Nephron progenitor cell (in vitro differentiated cells): ENCODE measurements at regions not wholly inside any gene's neighbourhood (a gene's known extent, or its start where the extent isn't known, plus 50 kb on each side); places are given as distances from the start of the nearest gene placed in this dataset.
A peak's percentile ranks its signal among the peaks of the same experiment; 100 is the strongest.

ENCODE experiments used
- DNase-seq: peaks from one replicate; pipeline ENCODE4 v3.0.0; 2021
- H3K27ac Mint-ChIP-seq: 2 replicates; pipeline ENCODE4 v1.8.0; 2021; ENCODE audit warnings: mild to moderate bottlenecking, moderate library complexity, mixed read lengths
- H3K27me3 Mint-ChIP-seq: 2 replicates; pipeline ENCODE4 v1.8.0; 2021; ENCODE audit warnings: mild to moderate bottlenecking, low read depth, mixed read lengths; ENCODE audit not compliant: poor library complexity
- H3K36me3 Mint-ChIP-seq: 2 replicates; pipeline ENCODE4 v1.8.0; 2021; ENCODE audit warnings: low read depth, mixed read lengths
- H3K4me1 Mint-ChIP-seq: 2 replicates; pipeline ENCODE4 v1.8.0; 2021; ENCODE audit warnings: mixed read lengths
- H3K4me3 Mint-ChIP-seq: 2 replicates; pipeline ENCODE4 v1.8.0; 2021; ENCODE audit warnings: mild to moderate bottlenecking, moderate library complexity, mixed read lengths
- H3K9me3 Mint-ChIP-seq: 2 replicates; pipeline ENCODE4 v1.8.0; 2021; ENCODE audit warnings: mild to moderate bottlenecking, moderate library complexity, mixed read lengths
- CTCF ChIP-seq: fragments of 200-600 bp; sonication (generic); IDR thresholded peaks from 2 replicates; pipeline ENCODE4 v1.5.0; 2021; ENCODE audit warnings: antibody characterized with exemption

DNA sequence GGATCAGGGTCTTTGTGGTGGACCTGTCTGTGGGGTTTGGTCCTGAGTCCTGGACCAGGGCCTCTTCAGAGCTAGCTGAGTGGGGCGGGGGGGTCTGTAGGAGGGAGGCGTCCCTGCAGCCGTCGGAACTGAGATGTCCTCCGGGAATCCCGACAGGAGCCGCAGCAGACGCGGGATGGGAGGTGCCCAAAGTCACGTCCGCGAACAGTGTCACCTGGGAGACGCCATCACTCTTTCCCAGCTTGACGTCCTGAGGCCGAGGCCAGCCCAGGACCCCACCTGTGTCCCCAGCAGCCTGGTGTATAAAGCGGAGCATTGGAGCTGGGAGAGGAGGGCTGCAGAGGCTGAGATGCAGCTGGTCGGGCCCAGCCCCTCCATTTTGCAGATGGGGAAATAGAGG is 1234.7 kb downstream of the BRD1 start:
- Mint-ChIP-seq H3K4me3 (no peak overlapping the region), H3K27me3 (peaks cover 7% of the 10 kb centered on the region), H3K4me1 (peaks cover 20% of the 10 kb centered on the region), H3K27ac (no peak overlapping the region), H3K36me3 (peaks cover 4% of the 10 kb centered on the region), H3K9me3 (peaks cover 5% of the 10 kb centered on the region)
- DNase-seq = no peak
- TF ChIP-seq CTCF = no peak

DNA sequence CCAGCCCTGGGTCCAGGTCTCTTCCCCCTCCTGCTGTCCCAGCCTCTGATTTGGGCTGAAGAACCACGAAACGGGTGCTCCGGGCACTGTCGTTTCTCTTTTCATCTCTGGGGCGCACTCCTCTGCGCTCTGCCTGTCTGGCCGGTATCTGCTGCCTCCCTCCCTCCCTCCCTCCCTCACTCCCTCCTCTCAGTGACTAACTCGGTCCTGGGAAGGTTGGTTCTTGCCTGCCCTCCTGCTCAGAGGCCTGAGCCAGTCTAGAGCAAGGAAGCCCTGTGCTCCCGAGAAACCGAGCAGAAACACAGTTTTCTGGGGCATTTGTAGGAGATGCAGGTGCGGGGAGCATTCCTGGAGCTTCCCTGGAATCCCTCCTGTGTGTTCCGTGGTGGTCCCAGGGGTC is 1235.2 kb downstream of the BRD1 start:
- no peak overlapping the region for H3K4me3 Mint-ChIP-seq
- DNase-seq = no peak
- no peak for TF ChIP-seq CTCF
- peaks cover 20% of the 10 kb centered on the region for H3K4me1 Mint-ChIP-seq
- H3K27ac Mint-ChIP-seq = no peak overlapping the region
- no peaks in the 10 kb centered on the region for H3K36me3 Mint-ChIP-seq
- H3K9me3 Mint-ChIP-seq = peaks cover under 1% of the 10 kb centered on the region
- peaks cover 5% of the 10 kb centered on the region for H3K27me3 Mint-ChIP-seq

- no peak for DNase-seq
- Mint-ChIP-seq H3K9me3 (no peaks in the 10 kb centered on the region), H3K27me3 (peaks cover 5% of the 10 kb centered on the region), H3K36me3 (no peaks in the 10 kb centered on the region), H3K4me1 (peaks cover 20% of the 10 kb centered on the region), H3K27ac (no peak overlapping the region), H3K4me3 (no peak overlapping the region)
- no peak for TF ChIP-seq CTCF
Observed at GRCh38 chr22:48592066-48592345, 1235.7 kb downstream of the BRD1 start.

GRCh38 chr22:48591286-48592065 is 1236.2 kb downstream of the BRD1 start:
- no peak overlapping the region for H3K27ac Mint-ChIP-seq
- H3K9me3 Mint-ChIP-seq = no peaks in the 10 kb centered on the region
- no peak overlapping the region for H3K4me3 Mint-ChIP-seq
- TF ChIP-seq CTCF = no peak
- peaks cover 20% of the 10 kb centered on the region for H3K4me1 Mint-ChIP-seq
- no peak for DNase-seq
- H3K36me3 Mint-ChIP-seq = no peaks in the 10 kb centered on the region
- H3K27me3 Mint-ChIP-seq = peaks cover 3% of the 10 kb centered on the region

DNA sequence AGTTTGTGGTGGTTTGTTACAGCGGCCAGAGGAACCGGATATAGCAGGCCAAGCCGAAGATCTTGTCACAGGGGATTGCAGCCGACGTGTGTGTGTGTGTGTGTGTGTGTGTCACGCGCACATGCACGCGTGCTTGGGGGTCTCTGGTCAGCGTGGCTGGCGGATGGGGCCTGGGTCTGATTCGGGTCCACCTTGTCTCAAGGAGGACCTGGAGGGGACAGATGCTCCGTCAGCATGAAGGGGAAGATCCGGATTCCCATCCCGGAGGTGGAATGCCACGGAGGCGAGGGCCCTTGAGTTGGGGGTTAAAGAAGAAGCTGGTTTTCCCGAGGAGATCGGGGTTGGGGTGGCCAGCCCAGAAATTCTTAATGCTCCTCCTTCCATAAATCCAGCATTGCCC is 1237.8 kb downstream of the BRD1 start:
- no peaks in the 10 kb centered on the region for H3K36me3 Mint-ChIP-seq
- peaks cover 3% of the 10 kb centered on the region for H3K27me3 Mint-ChIP-seq
- no peak overlapping the region for H3K4me3 Mint-ChIP-seq
- no peak overlapping the region for H3K27ac Mint-ChIP-seq
- H3K4me1 Mint-ChIP-seq = peaks cover 20% of the 10 kb centered on the region
- no peaks in the 10 kb centered on the region for H3K9me3 Mint-ChIP-seq
- no peak for DNase-seq
- no peak for TF ChIP-seq CTCF

DNA sequence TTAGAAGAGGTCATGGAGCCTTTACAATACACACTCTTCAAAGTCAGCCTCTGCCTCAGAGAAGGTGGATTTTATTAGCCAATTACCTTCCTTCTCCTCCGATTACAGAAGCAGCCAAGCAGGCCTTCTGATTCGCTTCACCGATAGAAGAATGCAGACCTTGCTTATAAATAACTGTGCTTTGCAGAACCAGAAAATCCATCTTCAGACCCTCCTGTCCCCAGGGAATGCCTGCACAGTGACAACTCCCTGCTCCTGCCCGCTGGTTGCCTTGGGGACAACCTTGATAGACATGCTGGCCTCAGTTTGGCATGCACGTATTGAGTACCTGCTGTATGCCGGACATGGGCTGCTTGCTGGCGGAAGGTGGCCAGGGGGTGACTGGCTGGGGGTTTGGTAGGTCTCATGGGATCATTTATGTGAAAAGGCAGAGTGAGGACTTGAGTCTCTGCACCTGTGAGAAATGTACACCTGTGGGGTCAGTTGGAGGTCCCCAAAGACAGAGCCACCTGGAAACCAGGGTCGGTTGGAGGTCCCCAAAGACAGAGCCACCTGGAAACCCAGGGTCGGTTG is 1238.7 kb downstream of the BRD1 start:
- H3K4me3 Mint-ChIP-seq = no peak overlapping the region
- H3K4me1 Mint-ChIP-seq = peaks cover 17% of the 10 kb centered on the region
- H3K36me3 Mint-ChIP-seq = no peaks in the 10 kb centered on the region
- no peak for TF ChIP-seq CTCF
- no peaks in the 10 kb centered on the region for H3K9me3 Mint-ChIP-seq
- peaks cover 3% of the 10 kb centered on the region for H3K27me3 Mint-ChIP-seq
- peak; percentile 20 for DNase-seq
- H3K27ac Mint-ChIP-seq = no peak overlapping the region
